Neural cell (in vitro differentiated cells): ENCODE measurements at regions not wholly inside any gene's neighbourhood (a gene's known extent, or its start where the extent isn't known, plus 50 kb on each side); places are given as distances from the start of the nearest gene placed in this dataset.

ENCODE experiments used
- CTCF ChIP-seq: fragments of 450-650 bp; IDR thresholded peaks from 2 replicates; pipeline ENCODE4 v1.5.1; 2014; ENCODE audit warnings: antibody characterized with exemption, mild to moderate bottlenecking, moderate library complexity; ENCODE audit not compliant: poor library complexity, severe bottlenecking
- EP300 ChIP-seq: fragments of 450-650 bp; conservative IDR thresholded peaks from 2 replicates; pipeline ENCODE4 v1.6.1; 2014; ENCODE audit warnings: antibody characterized with exemption, mild to moderate bottlenecking, moderate library complexity; ENCODE audit not compliant: poor library complexity, severe bottlenecking
- EZH2 ChIP-seq: fragments of 200-600, 300-800 bp; shearing (Covaris generic), sonication (generic); IDR thresholded peaks from 2 replicates; pipeline ENCODE4 v1.6.1; 2014; ENCODE audit warnings: antibody characterized with exemption, low read length, borderline replicate concordance, mild to moderate bottlenecking; ENCODE audit not compliant: insufficient read depth, poor library complexity, severe bottlenecking
- MXI1 ChIP-seq: fragments of 450-650 bp; conservative IDR thresholded peaks from 2 replicates; pipeline ENCODE4 v1.6.1; 2014; ENCODE audit warnings: antibody characterized with exemption, mild to moderate bottlenecking; ENCODE audit not compliant: poor library complexity, severe bottlenecking
- POLR2AphosphoS5 ChIP-seq: IDR thresholded peaks from 2 replicates; pipeline ENCODE4 v1.6.1; 2012
- RAD21 ChIP-seq: fragments of 450-650 bp; conservative IDR thresholded peaks from 2 replicates; pipeline ENCODE4 v1.6.1; 2014; ENCODE audit warnings: antibody characterized with exemption, mild to moderate bottlenecking, moderate library complexity
- REST ChIP-seq: IDR thresholded peaks from 2 replicates; pipeline ENCODE4 v1.6.1; 2012; ENCODE audit warnings: borderline replicate concordance
- TAF1 ChIP-seq: IDR thresholded peaks from 2 replicates; pipeline ENCODE4 v1.6.1; 2012; ENCODE audit warnings: low read depth

- no peak for TF ChIP-seq POLR2AphosphoS5
- TF ChIP-seq CTCF: no peak
- no peak for TF ChIP-seq EZH2
- no peak for TF ChIP-seq EP300
- TF ChIP-seq RAD21: no peak
- no peak for TF ChIP-seq REST
- no peak for TF ChIP-seq TAF1
- no peak for TF ChIP-seq MXI1
Measured at GRCh38 chr13:64078025-64078424, 2662.4 kb upstream of the PCDH20 start.
